ENCODE measurements at regions not wholly inside any gene's neighbourhood (a gene's known extent, or its start where the extent isn't known, plus 50 kb on each side); places are given as distances from the start of the nearest gene placed in this dataset.
"Not testable (repeated sequence)": the region's sequence is repeated elsewhere in the genome, so short reads cannot be mapped to it uniquely, and the experiment has no call there.

GRCh38 chr5:142221091-142221860, 103.5 kb downstream of the SPRY4 start:
- DNase-seq (ENCODE audit: low read depth): no peak

DNA sequence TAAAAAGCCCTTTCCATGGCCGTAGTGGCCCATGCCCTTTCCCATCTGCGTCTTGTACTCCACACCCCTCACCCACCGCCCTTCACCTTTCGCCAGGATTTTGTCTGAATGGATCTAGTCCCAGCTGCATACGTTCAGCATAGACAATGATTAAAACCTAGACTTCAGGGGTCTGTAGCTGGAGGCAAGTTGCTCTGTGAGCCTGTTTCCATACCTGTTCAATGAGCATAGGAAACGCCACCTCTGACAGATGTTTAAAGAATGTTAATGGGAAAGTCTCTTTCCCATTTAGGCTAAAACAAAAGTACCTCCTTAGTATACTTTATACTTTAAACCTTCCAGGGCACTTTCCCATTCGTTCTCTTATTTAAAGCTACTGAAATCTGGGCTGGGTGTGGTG, 105.7 kb downstream of the SPRY4 start:
- no peak for DNase-seq (ENCODE audit: low read depth)

DNA sequence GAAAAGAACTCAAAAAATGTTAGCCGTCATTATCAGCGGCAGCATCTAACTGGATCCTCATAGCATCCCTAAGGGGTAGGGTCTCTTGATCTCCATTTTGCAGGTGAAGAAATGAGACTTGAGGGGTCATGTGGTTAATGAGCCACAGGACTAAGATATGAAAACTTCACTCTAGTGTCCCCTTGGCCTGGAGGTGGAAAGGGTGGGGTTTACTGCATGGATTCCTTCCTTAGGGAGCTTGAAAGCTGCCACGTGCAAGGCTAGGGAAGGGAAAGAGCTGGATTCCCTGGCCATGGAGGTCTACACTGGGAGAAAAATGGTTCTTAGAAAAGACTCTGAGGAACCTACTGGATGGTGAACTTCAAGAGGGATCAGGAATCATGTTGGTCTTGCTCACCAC, 107.9 kb downstream of the SPRY4 start:
- DNase-seq (ENCODE audit: low read depth): no peak

DNA sequence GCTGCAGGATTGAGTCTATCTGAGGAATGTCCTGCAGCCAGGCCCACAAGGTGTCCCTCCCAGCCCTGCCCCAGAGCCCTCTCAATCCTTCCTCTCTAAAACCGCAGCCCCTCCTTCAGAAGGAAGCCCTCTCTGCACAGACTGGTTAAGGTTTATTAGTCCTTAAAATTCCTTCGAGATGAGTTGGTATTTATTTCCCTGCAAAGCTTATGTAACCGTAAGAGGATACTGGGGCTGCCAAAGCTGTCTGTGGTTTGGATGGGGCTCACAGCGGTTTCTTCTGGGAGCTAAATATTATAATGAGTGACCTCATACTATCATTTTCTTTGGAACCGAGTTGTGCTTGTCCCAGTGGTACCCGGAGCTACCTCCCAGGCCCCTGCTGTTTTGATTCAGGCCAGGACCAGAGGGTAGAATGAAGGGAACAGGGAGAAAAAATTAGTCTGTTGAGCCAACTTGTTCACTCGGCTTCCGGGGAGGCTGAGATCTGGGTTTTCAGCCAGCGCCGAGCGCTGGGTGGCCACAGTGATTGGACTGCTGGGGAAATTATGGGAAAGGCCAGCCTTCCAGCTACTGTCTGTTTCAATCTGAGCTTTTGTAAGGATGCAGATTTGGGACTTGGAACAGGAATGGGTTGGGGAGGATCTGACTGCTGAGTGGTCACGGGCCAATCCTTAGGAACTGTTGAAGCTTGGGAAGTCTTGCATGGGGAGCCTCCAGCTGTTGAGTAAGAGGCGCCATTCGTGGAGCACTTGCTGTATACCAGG, 107.5 kb downstream of the NDFIP1 start:
- peak; percentile 96 for DNase-seq (ENCODE audit: low read depth)

DNA sequence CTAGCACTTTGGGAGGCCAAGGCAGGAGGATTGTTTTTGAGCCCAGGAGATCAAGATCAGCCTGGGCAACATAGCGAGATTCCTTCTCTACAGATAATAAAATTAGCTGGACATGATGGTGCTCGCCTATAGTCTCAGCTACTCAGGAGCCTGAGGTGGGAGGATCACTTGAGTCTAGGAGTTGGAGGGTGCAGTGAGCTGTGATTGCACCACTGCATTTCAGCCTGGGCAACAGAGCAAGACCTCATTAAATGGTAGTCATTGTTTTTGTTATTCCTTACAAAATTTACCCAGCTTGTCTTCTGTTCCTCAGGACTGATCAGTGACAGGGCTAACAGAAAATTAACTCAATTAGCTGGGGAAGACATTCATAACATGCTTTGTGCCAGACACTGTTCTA, 104.5 kb downstream of the NDFIP1 start:
- no peak for DNase-seq (ENCODE audit: low read depth)

DNA sequence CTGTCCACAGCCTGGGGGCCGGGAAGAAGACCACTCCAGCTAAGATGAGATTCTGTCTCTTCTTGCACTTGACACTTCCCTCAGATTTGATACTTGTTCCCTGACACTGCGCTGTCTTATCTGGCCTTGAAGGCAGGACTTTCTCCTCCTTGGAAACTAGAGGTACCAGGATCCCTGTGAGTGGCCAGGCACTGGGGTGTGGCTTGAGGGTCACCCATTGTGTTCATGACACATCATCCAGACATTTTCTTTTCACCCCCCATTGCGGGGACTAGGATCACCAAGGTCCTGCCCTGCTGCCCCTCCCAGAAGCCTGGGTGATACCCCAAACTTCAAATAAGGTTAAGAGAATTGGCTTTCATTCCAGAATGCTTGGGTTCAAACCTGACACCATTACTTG, 103.3 kb downstream of the NDFIP1 start:
- no peak for DNase-seq (ENCODE audit: low read depth)

DNA sequence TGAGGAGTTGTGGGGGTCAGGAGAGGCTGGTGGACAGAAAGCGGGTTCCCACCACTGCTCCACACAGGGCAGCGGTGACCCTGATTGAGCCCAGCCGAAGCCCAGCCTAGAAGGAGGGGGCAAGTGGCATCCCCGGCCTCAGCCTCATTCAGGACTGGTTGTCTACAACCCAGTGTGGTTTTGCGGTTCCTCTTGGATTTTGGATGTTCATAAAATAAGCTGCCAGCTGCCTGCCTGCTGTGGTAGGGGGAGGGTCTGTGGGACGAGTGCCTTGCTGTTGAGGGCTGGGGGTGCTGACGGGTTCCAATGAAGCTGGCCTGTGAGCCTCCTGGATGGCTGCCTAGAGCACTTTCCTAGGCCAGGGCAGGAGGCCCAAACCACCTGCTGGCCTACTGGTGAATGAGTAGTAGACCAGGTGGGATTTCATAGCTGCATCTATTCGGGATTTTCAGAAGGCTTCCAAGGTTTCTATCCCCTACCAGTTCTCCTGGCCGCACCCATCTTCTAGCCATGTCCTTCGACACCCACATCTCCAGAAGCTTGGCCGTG, 102.4 kb downstream of the NDFIP1 start:
- no peak for DNase-seq (ENCODE audit: low read depth)

GRCh38 chr5:142210011-142210410, 101.4 kb downstream of the NDFIP1 start:
- no peak for DNase-seq (ENCODE audit: low read depth)

- no peak for DNase-seq (ENCODE audit: low read depth)
Measured at GRCh38 chr5:142208777-142209312, 100.3 kb downstream of the NDFIP1 start.

DNA sequence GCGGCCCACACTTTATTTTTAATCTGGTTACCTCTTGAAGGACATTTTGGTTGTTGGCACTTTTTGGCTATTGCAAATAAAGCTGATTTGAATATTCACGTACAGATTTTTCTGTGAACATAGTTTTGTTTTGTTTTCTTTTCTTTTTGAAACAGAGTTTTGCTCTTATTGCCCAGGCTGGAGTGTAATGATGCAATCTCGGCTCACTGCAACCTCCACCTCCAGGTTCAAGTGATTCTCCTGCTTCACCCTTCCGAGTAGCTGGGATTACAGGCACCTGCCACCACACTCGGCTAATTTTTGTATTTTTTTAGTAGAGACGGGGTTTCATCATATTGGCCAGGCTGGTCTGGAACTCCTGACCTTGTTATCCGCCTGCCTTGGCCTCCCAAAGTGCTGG, 99.7 kb downstream of the NDFIP1 start:
- DNase-seq (ENCODE audit: low read depth): not testable (repeated sequence)

DNA sequence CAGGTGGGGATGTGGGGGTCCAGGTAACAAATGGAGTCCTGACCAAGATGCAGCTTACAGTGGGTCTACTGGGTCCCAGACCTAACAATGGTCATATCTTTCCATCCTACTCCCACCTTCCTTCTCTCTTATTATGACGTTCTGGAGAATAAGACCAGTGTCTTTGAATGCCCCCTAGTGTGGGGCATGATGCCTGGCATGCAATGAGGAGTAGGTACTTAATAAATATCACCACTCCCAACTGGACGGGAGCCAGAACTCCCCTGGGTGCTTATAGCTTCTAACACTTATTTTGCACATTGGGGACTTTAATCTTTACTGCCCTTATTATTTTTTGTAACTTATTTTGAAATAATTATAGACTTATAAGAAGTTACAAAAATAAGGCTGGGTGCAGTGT, 98.2 kb downstream of the NDFIP1 start:
- DNase-seq (ENCODE audit: low read depth): no peak

DNA sequence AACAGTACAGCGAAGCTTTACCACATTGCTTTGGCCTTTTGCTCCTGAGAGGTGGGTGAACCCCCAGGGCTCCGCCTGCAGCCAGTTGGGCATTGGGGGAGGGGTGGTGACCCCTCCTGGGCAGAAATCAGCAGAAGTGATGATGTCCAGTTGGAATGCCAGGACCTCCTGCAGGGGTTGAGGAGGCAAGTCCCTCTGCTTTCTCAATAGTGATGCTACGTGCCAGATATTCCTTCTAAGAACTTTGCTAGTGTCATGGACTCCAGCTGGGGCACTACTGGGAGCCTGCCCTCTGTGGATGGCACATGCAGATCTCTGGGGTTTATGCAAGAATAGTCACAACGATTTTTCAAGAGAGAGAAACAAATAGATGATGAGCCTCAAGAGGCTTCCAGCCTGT, 95.6 kb downstream of the NDFIP1 start:
- no peak for DNase-seq (ENCODE audit: low read depth)

All from GM04503 (cell line).